Central memory CD8-positive, alpha-beta T cell (primary cell): ENCODE measurements at regions not wholly inside any gene's neighbourhood (a gene's known extent, or its start where the extent isn't known, plus 50 kb on each side); places are given as distances from the start of the nearest gene placed in this dataset.
A peak's percentile ranks its signal among the peaks of the same experiment; 100 is the strongest.

Experiments
- ATAC-seq: fragments of 150-1000 bp; cut with Tn5 transposase; replicated peaks from 2 replicates; pipeline ENCODE4 v1.10.0; 2022; ENCODE audit warnings: mild to moderate bottlenecking, moderate FRiP score, moderate number of reproducible peaks; ENCODE audit not compliant: poor library complexity, severe bottlenecking; ENCODE audit errors: extremely low read depth
- DNase-seq, 2 donors: peaks; one replicate each; pipeline ENCODE4 v3.0.0; 2021; ENCODE audit warnings: low spot score in 2 of 2
- H3K27ac Mint-ChIP-seq: one replicate; pipeline ENCODE4 v1.8.0; 2022; ENCODE audit warnings: low read depth, mild to moderate bottlenecking, moderate library complexity, mixed read lengths
- H3K27me3 Mint-ChIP-seq: one replicate; pipeline ENCODE4 v1.8.0; 2022; ENCODE audit warnings: mixed read lengths
- H3K36me3 Mint-ChIP-seq: one replicate; pipeline ENCODE4 v1.8.0; 2022; ENCODE audit warnings: mild to moderate bottlenecking, moderate library complexity, mixed read lengths; ENCODE audit not compliant: insufficient read depth
- H3K4me1 Mint-ChIP-seq: one replicate; pipeline ENCODE4 v1.8.0; 2022; ENCODE audit warnings: mixed read lengths
- H3K4me3 Mint-ChIP-seq: one replicate; pipeline ENCODE4 v1.8.0; 2022; ENCODE audit warnings: mild to moderate bottlenecking, moderate library complexity, mixed read lengths
- H3K9me3 Mint-ChIP-seq: one replicate; pipeline ENCODE4 v1.8.0; 2022; ENCODE audit warnings: mixed read lengths

- DNase-seq (no peak), ATAC-seq (no peak)
- Mint-ChIP-seq H3K27me3 (peaks cover 90% of the 10 kb centered on the region), H3K4me3 (no peak overlapping the region), H3K4me1 (no peaks in the 10 kb centered on the region), H3K27ac (peak overlapping the region; percentile 64), H3K36me3 (peaks cover 16% of the 10 kb centered on the region), H3K9me3 (peaks cover 11% of the 10 kb centered on the region)
Observed at GRCh38 chr6:28807682-28808280, 116.0 kb downstream of the TRIM27 start.

GRCh38 chr6:28808383-28808782 is 115.4 kb downstream of the TRIM27 start:
- Mint-ChIP-seq H3K27ac (peak overlapping the region; percentile 64), H3K36me3 (peaks cover 18% of the 10 kb centered on the region), H3K4me3 (no peak overlapping the region), H3K27me3 (peaks cover 90% of the 10 kb centered on the region), H3K4me1 (no peaks in the 10 kb centered on the region), H3K9me3 (peaks cover 11% of the 10 kb centered on the region)
- DNase-seq, result no peak
- ATAC-seq, result no peak

DNA sequence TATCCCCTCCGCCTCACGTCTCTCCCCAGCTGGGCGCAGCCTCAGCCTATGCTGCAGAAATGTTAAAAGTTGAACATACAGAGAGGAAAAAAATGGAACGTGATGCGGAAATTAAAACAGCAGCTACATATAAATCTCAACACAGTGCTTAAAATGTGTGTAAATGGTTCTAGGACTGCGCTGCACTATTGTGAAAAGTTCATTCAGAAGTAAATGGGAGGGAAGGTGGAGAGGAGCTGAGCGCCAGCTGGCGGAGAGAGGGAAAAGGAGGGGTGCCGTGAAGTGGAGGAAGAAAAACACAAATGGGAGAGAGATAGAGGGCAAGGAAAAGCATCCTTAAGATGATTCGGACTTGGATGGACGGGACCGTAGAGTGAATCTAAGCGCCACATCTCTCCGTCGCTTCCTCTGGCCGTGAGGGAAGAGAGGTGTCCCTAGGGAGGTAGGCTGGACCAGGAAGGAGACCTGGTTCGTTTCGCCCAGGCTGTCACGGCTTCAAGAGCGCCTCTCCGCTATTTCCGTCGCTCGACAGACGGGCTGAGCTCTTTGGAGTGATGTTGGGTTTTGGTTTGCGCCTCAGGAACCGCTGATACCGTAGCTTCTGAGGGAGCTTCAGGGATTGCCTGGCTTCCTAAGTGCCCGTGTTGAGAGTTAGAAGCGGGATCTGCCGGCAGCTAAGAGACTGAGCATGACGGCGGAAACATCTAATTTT is 113.7 kb downstream of the TRIM27 start:
- peaks cover 9% of the 10 kb centered on the region for H3K4me1 Mint-ChIP-seq
- no peak for DNase-seq

GRCh38 chr6:28810659-28811053 is 113.1 kb downstream of the TRIM27 start:
- Mint-ChIP-seq H3K4me3 (peak overlapping the region; percentile 20), H3K27ac (no peak overlapping the region), H3K27me3 (peaks cover 99% of the 10 kb centered on the region), H3K36me3 (peaks cover 21% of the 10 kb centered on the region), H3K4me1 (peaks cover 9% of the 10 kb centered on the region), H3K9me3 (peaks cover 11% of the 10 kb centered on the region)
- ATAC-seq (no peak), DNase-seq (no peak)

More for the DNA sequence above, 113.7 kb downstream of the TRIM27 start:
- Mint-ChIP-seq H3K36me3 (peaks cover 21% of the 10 kb centered on the region), H3K9me3 (peaks cover 11% of the 10 kb centered on the region), H3K27ac (peak overlapping the region; percentile 14), H3K27me3 (peaks cover 93% of the 10 kb centered on the region), H3K4me3 (peak overlapping the region; percentile 24)
- no peak for ATAC-seq

- H3K4me3 Mint-ChIP-seq, result no peak overlapping the region
- DNase-seq (no peak), ATAC-seq (no peak)
- H3K9me3 Mint-ChIP-seq, result peaks cover 11% of the 10 kb centered on the region
- no peak overlapping the region for H3K27ac Mint-ChIP-seq
- H3K4me1 Mint-ChIP-seq, result peaks cover 9% of the 10 kb centered on the region
- peaks cover 99% of the 10 kb centered on the region for H3K27me3 Mint-ChIP-seq
- H3K36me3 Mint-ChIP-seq, result peaks cover 26% of the 10 kb centered on the region
Observed at GRCh38 chr6:28811873-28812272, 111.9 kb downstream of the TRIM27 start.

DNA sequence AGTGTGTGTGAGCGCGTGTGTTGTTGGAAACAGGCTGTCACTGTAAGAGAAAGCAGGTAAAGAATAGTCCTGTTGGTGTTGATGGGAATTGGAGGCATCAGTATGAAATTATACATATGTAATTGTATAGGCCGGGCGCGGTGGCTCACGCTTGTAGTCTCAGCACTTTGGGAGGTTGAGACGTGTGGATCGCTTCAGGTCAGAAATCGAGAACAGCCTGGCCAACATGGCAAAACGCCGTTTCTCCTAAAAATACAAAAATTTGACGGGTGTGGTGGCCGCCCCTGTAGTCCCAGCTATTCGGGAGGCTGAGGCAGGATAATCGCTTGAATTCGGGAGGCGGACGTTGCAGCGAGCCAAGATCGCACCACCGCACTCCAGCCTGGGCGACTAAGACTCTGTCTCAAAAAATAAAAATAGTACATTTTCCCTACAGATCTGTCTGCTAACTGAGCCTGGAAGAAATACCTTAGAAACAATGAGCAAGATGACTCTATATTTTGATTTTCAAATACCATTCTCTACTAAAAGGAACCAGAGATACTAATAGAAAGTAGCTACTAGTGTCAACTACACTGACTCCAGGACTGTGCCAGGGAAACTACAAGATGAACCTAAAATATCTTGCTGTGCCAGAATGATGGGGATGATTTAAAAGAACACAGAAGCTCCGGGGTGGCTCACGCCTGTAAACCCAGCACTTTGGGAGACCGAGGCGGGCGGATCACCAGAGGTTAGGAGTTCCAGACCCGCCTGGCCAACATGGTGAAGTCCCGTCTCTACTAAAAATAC is 110.8 kb downstream of the TRIM27 start:
- ATAC-seq, result no peak
- peaks cover 11% of the 10 kb centered on the region for H3K9me3 Mint-ChIP-seq
- H3K27ac Mint-ChIP-seq, result peak overlapping the region; percentile 82
- peaks cover 24% of the 10 kb centered on the region for H3K36me3 Mint-ChIP-seq
- DNase-seq, result no peak
- H3K4me3 Mint-ChIP-seq, result no peak overlapping the region
- peaks cover 99% of the 10 kb centered on the region for H3K27me3 Mint-ChIP-seq
- peaks cover 9% of the 10 kb centered on the region for H3K4me1 Mint-ChIP-seq

DNA sequence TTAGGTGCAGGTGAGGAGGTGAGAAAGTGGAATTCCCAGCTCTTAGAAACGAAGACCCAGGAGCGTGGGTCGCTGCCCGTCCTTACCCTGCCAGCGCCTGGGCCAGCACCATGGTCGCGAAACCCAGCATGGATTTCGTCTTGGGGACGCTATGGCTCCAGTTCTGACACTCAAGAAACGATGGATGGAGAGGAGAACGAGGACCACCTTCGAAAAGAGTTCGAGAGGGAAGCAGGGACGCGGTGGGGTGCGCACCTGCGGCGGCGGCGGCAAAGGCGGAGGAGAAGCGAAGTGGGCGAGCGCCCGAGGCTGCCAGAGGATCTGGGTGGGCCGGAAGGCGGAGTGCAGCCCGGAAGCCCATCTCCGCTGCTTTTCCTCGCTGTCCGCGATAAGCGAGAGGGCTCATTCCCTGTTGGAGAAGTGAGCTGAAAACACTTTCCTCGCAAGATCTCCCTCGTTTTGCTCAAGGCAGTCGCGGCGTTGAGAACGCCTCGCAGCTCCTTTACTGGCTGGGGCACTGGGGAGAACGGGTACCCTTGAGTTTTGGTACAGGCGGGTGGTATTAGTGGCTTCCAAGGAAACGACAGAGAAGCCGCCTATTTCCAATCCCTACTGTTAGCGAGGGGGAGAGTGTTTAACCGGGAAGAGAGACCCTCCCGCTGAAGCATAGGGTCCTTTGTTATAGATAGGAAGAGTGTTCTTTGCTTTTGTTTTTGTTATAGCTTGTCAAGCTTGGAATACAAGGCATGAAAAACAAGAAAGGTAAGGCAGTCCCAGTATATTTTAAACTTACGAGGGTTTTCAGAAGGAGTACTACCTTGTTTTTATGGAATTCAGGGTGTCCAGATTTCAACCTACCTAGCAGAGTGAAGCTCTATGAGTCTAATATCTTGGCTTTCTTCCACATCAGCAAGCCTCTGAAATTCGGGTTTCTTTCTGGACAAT is 109.5 kb downstream of the TRIM27 start:
- H3K4me3 Mint-ChIP-seq, result no peak overlapping the region
- H3K36me3 Mint-ChIP-seq, result peaks cover 21% of the 10 kb centered on the region
- H3K4me1 Mint-ChIP-seq, result peaks cover 9% of the 10 kb centered on the region
- peak overlapping the region; percentile 82 for H3K27ac Mint-ChIP-seq
- ATAC-seq (no peak), DNase-seq (no peak)
- H3K27me3 Mint-ChIP-seq, result peaks cover 100% of the 10 kb centered on the region
- H3K9me3 Mint-ChIP-seq, result peaks cover 11% of the 10 kb centered on the region

DNA sequence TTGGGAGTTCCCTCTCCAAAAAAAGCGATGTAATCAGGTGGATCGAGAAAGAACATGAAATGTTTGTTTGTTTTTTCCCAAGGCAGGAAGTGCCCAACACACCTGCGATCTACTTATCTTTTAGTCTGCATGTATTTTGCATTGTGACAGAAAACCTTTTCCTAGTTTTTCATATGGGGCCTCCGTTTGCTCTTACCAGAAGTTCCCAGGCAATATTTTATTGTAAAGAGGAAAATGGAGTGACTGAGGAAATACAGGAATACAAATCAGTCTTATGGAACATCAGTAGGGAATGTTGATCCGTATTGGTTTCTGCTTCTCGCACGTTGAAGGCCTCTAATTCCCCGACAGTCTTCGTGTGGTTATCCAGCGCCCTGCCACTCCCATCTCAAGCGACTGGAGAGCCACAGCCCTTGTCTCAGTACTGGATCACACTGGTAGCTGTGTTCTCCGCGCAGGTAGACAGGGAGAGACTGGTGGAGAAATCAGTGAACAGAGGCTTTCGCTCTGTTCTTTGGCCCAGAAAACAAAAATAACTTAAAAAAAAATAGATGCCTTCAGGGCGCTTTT is 107.4 kb downstream of the TRIM27 start:
- Mint-ChIP-seq H3K9me3 (peaks cover 6% of the 10 kb centered on the region), H3K4me3 (no peak overlapping the region), H3K4me1 (peaks cover 9% of the 10 kb centered on the region), H3K27me3 (peaks cover 94% of the 10 kb centered on the region), H3K36me3 (peaks cover 14% of the 10 kb centered on the region), H3K27ac (no peak overlapping the region)
- no peak for DNase-seq
- no peak for ATAC-seq

- H3K36me3 Mint-ChIP-seq, result peaks cover 16% of the 10 kb centered on the region
- H3K4me1 Mint-ChIP-seq, result peaks cover 9% of the 10 kb centered on the region
- peaks cover 6% of the 10 kb centered on the region for H3K9me3 Mint-ChIP-seq
- no peak for DNase-seq
- no peak overlapping the region for H3K27ac Mint-ChIP-seq
- no peak for ATAC-seq
- peaks cover 94% of the 10 kb centered on the region for H3K27me3 Mint-ChIP-seq
- H3K4me3 Mint-ChIP-seq, result no peak overlapping the region
Observed at GRCh38 chr6:28816909-28817807, 106.6 kb downstream of the TRIM27 start.

DNA sequence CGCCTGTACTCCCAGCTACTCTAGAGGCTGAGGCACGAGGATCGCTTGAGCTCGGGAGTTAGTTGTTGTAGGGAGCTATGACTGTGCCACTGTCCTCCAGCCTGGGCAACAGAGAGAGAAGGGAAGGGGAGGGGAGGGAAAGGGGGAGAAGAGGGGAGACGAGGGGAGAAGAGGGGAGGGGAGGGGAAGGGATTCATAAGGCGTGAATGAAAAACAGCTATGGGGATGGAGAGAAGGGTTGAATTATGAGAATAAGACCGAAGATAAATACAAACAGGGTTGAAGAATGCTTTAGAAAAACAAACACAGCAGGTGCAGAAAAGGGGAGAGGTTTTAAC is 106.0 kb downstream of the TRIM27 start:
- Mint-ChIP-seq H3K9me3 (peaks cover under 1% of the 10 kb centered on the region), H3K27ac (no peak overlapping the region), H3K27me3 (peaks cover 94% of the 10 kb centered on the region), H3K4me3 (no peak overlapping the region), H3K36me3 (peaks cover 12% of the 10 kb centered on the region), H3K4me1 (peaks cover 9% of the 10 kb centered on the region)
- DNase-seq (no peak), ATAC-seq (no peak)
